ENCODE measurements at regions not wholly inside any gene's neighbourhood (a gene's known extent, or its start where the extent isn't known, plus 50 kb on each side); places are given as distances from the start of the nearest gene placed in this dataset.

DNA sequence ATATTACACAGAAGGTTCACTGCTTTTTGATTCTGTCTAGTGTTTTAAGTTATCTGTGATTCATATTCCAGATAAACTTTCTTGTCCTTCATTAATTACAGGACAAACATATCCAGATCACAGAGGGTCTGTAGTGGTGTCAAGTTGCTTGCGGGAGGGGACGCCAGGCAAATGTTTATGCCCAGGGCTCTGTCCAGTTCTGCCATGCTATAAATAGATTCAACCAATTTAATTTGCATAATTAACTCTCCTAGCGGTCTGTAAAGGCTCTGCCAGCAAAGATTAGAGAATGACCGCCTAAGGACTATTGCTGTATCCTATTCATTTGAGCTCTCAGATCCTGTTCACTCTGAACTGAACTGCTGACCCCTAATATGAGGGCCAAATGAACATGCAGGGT lies 59.7 kb upstream of the TRPC4 start:
- TF ChIP-seq MXI1 (IDR thresholded peaks at IDR 0.05; ENCODE audit: borderline replicate concordance, low read depth, low read length): no peak
- TF ChIP-seq, protein P1, sequence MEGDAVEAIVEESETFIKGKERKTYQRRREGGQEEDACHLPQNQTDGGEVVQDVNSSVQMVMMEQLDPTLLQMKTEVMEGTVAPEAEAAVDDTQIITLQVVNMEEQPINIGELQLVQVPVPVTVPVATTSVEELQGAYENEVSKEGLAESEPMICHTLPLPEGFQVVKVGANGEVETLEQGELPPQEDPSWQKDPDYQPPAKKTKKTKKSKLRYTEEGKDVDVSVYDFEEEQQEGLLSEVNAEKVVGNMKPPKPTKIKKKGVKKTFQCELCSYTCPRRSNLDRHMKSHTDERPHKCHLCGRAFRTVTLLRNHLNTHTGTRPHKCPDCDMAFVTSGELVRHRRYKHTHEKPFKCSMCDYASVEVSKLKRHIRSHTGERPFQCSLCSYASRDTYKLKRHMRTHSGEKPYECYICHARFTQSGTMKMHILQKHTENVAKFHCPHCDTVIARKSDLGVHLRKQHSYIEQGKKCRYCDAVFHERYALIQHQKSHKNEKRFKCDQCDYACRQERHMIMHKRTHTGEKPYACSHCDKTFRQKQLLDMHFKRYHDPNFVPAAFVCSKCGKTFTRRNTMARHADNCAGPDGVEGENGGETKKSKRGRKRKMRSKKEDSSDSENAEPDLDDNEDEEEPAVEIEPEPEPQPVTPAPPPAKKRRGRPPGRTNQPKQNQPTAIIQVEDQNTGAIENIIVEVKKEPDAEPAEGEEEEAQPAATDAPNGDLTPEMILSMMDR (conservative IDR thresholded peaks at IDR 0.05; ENCODE audit: low read depth, low read length): no peak
- TF ChIP-seq POLR2A (IDR thresholded peaks at IDR 0.05; ENCODE audit: low read depth, low read length): no peak
- TF ChIP-seq CHD1 (IDR thresholded peaks at IDR 0.05; ENCODE audit: low read depth, low read length): no peak
- TF ChIP-seq, protein P2, sequence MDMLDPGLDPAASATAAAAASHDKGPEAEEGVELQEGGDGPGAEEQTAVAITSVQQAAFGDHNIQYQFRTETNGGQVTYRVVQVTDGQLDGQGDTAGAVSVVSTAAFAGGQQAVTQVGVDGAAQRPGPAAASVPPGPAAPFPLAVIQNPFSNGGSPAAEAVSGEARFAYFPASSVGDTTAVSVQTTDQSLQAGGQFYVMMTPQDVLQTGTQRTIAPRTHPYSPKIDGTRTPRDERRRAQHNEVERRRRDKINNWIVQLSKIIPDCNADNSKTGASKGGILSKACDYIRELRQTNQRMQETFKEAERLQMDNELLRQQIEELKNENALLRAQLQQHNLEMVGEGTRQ (IDR thresholded peaks at IDR 0.05; ENCODE audit: low read depth, low read length): no peak
- no peak for TF ChIP-seq FOS (IDR thresholded peaks at IDR 0.05; ENCODE audit: low read depth, low read length)
